Peyer's patch (tissue), 4 donors: ENCODE measurements at regions not wholly inside any gene's neighbourhood (a gene's known extent, or its start where the extent isn't known, plus 50 kb on each side); places are given as distances from the start of the nearest gene placed in this dataset.

Source experiments
- CTCF ChIP-seq, 6 experiments: fragments of 450-650 bp in 4 of 6; fragments of 200-600 bp in 2 of 6; sonication (generic) in 1 of 6; IDR thresholded peaks; one replicate each; pipeline ENCODE4 v1.5.1; 2017 to 2019; ENCODE audit warnings: antibody characterized with exemption in 6 of 6, mild to moderate bottlenecking in 3 of 6, moderate library complexity in 1 of 6
- POLR2A ChIP-seq, 2 donors: fragments of 450-650 bp; IDR thresholded peaks; one replicate each; pipeline ENCODE4 v1.5.1; 2017; ENCODE audit warnings: antibody characterized with exemption in 2 of 2, mild to moderate bottlenecking in 2 of 2, moderate library complexity in 2 of 2

GRCh38 chr6:137801352-137802114, 65.5 kb upstream of the TNFAIP3 start:
- TF ChIP-seq CTCF (IDR thresholded peaks at IDR 0.05) (no peak), POLR2A (IDR thresholded peaks at IDR 0.05) (no peak)
